Thymus (tissue), 11 donors: ENCODE measurements at regions not wholly inside any gene's neighbourhood (a gene's known extent, or its start where the extent isn't known, plus 50 kb on each side); places are given as distances from the start of the nearest gene placed in this dataset.
"Not testable (repeated sequence)": the region's sequence is repeated elsewhere in the genome, so short reads cannot be mapped to it uniquely, and the experiment has no call there.

ENCODE experiments used
- DNase-seq, 9 donors: peaks; one replicate each; pipeline ENCODE4 v3.0.0-alpha.2; 2013; ENCODE audit warnings: low spot score in 9 of 9, low read depth in 6 of 9, missing footprints in 1 of 9
- H3K27ac ChIP-seq, 2 donors: one replicate each; pipeline ENCODE4 v1.5.1; 2013; ENCODE audit warnings: control low read depth in 1 of 2, low read depth in 1 of 2, low read length in 1 of 2, mild to moderate bottlenecking in 1 of 2, moderate library complexity in 1 of 2
- H3K27me3 ChIP-seq, 2 donors: one replicate each; pipeline ENCODE4 v1.5.1; 2013; ENCODE audit warnings: low read length in 1 of 2; ENCODE audit not compliant: control insufficient read depth in 2 of 2, insufficient read depth in 1 of 2
- H3K36me3 ChIP-seq, 2 donors: one replicate each; pipeline ENCODE4 v1.5.1; 2013; ENCODE audit warnings: low read length in 1 of 2, mild to moderate bottlenecking in 1 of 2, moderate library complexity in 1 of 2; ENCODE audit not compliant: control insufficient read depth in 2 of 2, insufficient read depth in 2 of 2
- H3K4me1 ChIP-seq, 2 donors: one replicate each; pipeline ENCODE4 v1.5.1; 2013; ENCODE audit warnings: low read length in 2 of 2; ENCODE audit not compliant: control insufficient read depth in 2 of 2, insufficient read depth in 2 of 2
- H3K4me3 ChIP-seq, 2 donors: one replicate each; pipeline ENCODE4 v1.5.1; 2013; ENCODE audit warnings: low read length in 2 of 2, control low read depth in 1 of 2, mild to moderate bottlenecking in 1 of 2
- H3K9me3 ChIP-seq, 2 donors: one replicate each; pipeline ENCODE4 v1.5.1; 2013; ENCODE audit warnings: low read length in 1 of 2, mild to moderate bottlenecking in 1 of 2; ENCODE audit not compliant: control insufficient read depth in 2 of 2, insufficient read depth in 1 of 2
- WGBS: extraction: QIAGEN DNeasy Blood & Tissue Kit; methylation state at CpG from one replicate; pipeline ENCODE4 v1.1.7; 2013; 5-methylcytosine and 5-hydroxymethylcytosine counted together
- donor health status: healthy.

GRCh38 chr5:21482983-21483650, 1370.0 kb downstream of the CDH12 start:
- not testable (repeated sequence) for H3K27me3 ChIP-seq, DNase-seq, H3K4me1 ChIP-seq, H3K9me3 ChIP-seq, H3K36me3 ChIP-seq, H3K27ac ChIP-seq, H3K4me3 ChIP-seq
- 97% methylated on average over 19 of the region's 22 CpGs for WGBS

GRCh38 chr5:21482522-21482921, 1370.6 kb downstream of the CDH12 start:
- not testable (repeated sequence) for H3K36me3 ChIP-seq, H3K4me1 ChIP-seq, H3K9me3 ChIP-seq, DNase-seq, H3K27me3 ChIP-seq, H3K27ac ChIP-seq, H3K4me3 ChIP-seq
- WGBS: 95% methylated on average over 13 of the region's 13 CpGs

- 97% methylated on average over 24 of the region's 24 CpGs for WGBS
- H3K27ac ChIP-seq: not testable (repeated sequence)
Measured at GRCh38 chr5:21481320-21482270, 1371.5 kb downstream of the CDH12 start.

GRCh38 chr5:21480054-21480453, 1373.1 kb downstream of the CDH12 start:
- not testable (repeated sequence) for H3K4me1 ChIP-seq, DNase-seq, H3K4me3 ChIP-seq, H3K36me3 ChIP-seq, H3K9me3 ChIP-seq, H3K27me3 ChIP-seq, H3K27ac ChIP-seq
- WGBS: 96% methylated on average over 3 of the region's 4 CpGs

More at GRCh38 chr5:21481320-21482270, 1371.5 kb downstream of the CDH12 start:
- not testable (repeated sequence) for DNase-seq, H3K27me3 ChIP-seq, H3K4me3 ChIP-seq, H3K4me1 ChIP-seq, H3K36me3 ChIP-seq, H3K9me3 ChIP-seq

- not testable (repeated sequence) for H3K36me3 ChIP-seq, DNase-seq, H3K27me3 ChIP-seq, H3K9me3 ChIP-seq, H3K4me3 ChIP-seq, H3K4me1 ChIP-seq, H3K27ac ChIP-seq
- WGBS: over 99% methylated on average over 5 of the region's 6 CpGs
Measured at GRCh38 chr5:21473981-21474380, 1379.2 kb downstream of the CDH12 start.

GRCh38 chr5:21473436-21473835, 1379.7 kb downstream of the CDH12 start:
- not testable (repeated sequence) for H3K27ac ChIP-seq, DNase-seq, H3K27me3 ChIP-seq, H3K36me3 ChIP-seq, H3K9me3 ChIP-seq, H3K4me3 ChIP-seq, H3K4me1 ChIP-seq
- 98% methylated on average over 13 of the region's 13 CpGs for WGBS

- DNase-seq, H3K27ac ChIP-seq, H3K4me1 ChIP-seq, H3K27me3 ChIP-seq, H3K4me3 ChIP-seq, H3K36me3 ChIP-seq, H3K9me3 ChIP-seq: not testable (repeated sequence)
- WGBS: 97% methylated on average over 3 of the region's 3 CpGs
Measured at GRCh38 chr5:21471691-21472090, 1381.5 kb downstream of the CDH12 start.

- not testable (repeated sequence) for H3K4me1 ChIP-seq, H3K36me3 ChIP-seq, H3K27ac ChIP-seq, H3K4me3 ChIP-seq, DNase-seq, H3K27me3 ChIP-seq, H3K9me3 ChIP-seq
- 95% methylated on average over 6 of the region's 6 CpGs for WGBS
Measured at GRCh38 chr5:21469523-21470101, 1383.5 kb downstream of the CDH12 start.

GRCh38 chr5:21467544-21467943, 1385.6 kb downstream of the CDH12 start:
- DNase-seq, H3K9me3 ChIP-seq, H3K36me3 ChIP-seq, H3K4me3 ChIP-seq, H3K27ac ChIP-seq, H3K27me3 ChIP-seq, H3K4me1 ChIP-seq: not testable (repeated sequence)
- 97% methylated on average over 2 of the region's 5 CpGs for WGBS
